ENCODE measurements at regions not wholly inside any gene's neighbourhood (a gene's known extent, or its start where the extent isn't known, plus 50 kb on each side); places are given as distances from the start of the nearest gene placed in this dataset.
A peak's percentile ranks its signal among the peaks of the same experiment; 100 is the strongest.
"Not testable (repeated sequence)": the region's sequence is repeated elsewhere in the genome, so short reads cannot be mapped to it uniquely, and the experiment has no call there.

DNA sequence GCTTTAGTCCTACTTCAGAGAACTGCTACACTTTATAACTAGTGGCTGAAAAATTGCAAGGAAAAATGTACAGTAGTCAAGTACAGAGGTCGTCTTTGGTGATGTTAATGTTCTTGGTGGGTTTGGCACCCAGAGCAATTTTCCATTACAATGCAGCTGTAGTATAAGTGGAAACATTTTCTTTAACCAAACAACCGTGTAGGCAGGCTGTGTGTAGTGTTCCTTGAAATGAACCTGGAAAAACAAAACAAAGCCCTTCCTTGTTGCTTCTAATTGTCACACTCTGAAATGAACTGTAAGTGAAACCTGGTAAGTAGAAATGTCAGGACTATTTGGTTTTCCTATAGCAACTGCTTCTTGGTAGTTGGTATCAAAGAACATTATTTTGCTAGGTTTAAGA, 256.9 kb downstream of the MDFIC start:
- no peak for DNase-seq

DNA sequence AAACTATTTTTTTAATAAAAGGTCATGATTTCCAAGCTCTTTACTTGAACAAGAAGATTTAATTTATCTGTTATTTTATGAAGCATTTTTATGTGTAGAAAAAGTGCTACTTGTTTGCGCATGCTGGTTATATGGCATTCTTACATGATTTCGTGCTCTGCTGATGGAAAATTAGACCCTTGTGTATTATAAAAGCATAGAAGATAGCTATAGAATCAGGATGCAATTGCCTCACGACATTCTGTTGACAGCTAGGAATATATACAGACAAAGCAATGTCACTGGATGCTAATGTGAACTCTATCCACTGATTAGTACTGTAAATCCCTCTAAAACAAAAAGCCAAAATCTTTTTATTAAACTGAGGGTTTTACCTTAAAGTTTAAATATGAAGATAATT, 255.9 kb downstream of the MDFIC start:
- no peak for DNase-seq

GRCh38 chr7:115177103-115177502, 255.2 kb downstream of the MDFIC start:
- no peak for DNase-seq

GRCh38 chr7:115172397-115172796, 250.5 kb downstream of the MDFIC start:
- not testable (repeated sequence) for DNase-seq

- DNase-seq = no peak
Measured at GRCh38 chr7:115153769-115154477, 232.0 kb downstream of the MDFIC start.

GRCh38 chr7:115153176-115153575, 231.3 kb downstream of the MDFIC start:
- DNase-seq = no peak

GRCh38 chr7:115146148-115146547, 224.3 kb downstream of the MDFIC start:
- DNase-seq = peak; percentile 16

GRCh38 chr7:115145512-115145911, 223.6 kb downstream of the MDFIC start:
- DNase-seq = peak; percentile 61

GRCh38 chr7:115137816-115138215, 215.9 kb downstream of the MDFIC start:
- no peak for DNase-seq

GRCh38 chr7:115136796-115137443, 215.0 kb downstream of the MDFIC start:
- no peak for DNase-seq

- DNase-seq = no peak
Measured at GRCh38 chr7:115135769-115136410, 214.0 kb downstream of the MDFIC start.

DNA sequence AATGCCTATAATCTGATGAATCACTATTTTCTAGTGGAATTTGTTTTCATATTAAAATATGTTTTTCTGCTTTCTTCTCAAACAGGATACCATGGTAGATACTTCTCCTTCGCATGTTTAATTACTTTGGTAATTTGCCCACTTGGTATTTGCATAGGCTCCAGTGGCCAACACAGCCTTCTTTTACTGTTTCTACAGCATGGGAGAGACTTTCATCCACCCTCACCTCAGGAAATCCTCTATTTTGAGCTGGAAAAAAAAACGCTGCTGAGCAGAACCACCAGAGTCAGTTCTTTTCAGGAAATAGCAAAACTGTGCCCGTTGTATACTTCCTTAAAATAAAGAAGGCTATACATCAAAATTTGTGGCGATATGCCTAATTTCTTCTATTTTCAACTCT, 213.3 kb downstream of the MDFIC start:
- DNase-seq = no peak

DNA sequence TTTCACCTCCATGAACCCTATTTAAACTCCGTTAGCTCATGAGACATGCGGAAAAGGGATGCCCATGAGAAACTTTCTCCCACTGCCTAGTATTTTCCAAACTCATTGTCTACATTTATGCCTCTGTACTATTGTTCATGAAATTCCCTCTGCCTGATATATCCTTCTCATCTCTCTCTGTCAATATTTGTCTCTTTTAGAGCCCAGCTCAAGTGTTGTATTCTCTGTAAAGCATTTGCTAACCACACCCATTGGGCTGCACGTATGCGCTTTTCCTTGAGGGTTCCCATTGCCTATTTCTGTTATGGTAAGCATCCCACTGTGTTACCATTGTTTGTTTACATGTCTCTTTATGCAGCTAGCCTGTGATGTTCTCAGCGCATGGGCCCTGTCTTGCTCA, 211.4 kb downstream of the MDFIC start:
- DNase-seq = no peak

GRCh38 chr7:115132096-115132495, 210.2 kb downstream of the MDFIC start:
- DNase-seq = no peak

DNA sequence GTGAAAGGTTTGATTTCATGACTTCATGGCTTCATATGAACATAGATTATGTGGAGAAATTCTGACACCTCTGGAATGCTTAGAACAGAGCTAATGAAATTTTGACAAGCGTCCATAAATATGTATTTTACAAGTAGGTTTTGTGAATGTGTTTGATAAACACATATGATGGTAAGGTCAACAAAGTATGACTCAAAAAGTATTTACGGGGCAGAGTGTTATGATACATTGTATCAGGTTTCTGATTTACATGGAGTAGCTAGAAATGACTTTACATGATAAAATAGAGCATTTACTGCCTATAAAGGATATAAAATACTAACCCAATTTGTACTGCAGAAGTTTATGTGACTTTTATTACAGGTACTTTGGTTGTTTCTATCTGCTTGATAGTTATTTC, 206.3 kb downstream of the MDFIC start:
- DNase-seq = no peak

- DNase-seq = no peak
Measured at GRCh38 chr7:115127399-115128021, 205.6 kb downstream of the MDFIC start.

- no peak for DNase-seq
Measured at GRCh38 chr7:115125750-115126149, 203.9 kb downstream of the MDFIC start.

DNA sequence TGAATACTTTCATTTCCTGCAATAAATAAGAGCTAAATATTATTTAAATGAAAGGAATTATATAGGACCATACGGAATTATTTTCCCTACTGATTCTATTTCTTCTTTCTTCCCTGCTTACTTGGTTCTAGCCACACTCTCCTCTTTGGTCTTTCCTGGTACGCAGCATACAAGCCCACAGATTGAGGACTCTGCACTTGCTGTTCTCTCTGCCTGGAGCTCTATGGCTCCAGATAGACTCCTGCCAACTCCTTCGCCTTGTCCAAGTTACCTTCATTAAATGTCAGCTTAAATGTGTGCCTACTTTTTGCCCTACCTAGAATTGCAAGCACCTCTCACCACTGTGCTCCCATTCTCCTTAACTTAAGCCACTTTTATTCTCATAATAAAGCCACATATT, 203.4 kb downstream of the MDFIC start:
- DNase-seq = no peak

GRCh38 chr7:115124409-115124939, 202.6 kb downstream of the MDFIC start:
- no peak for DNase-seq

GRCh38 chr7:115123441-115123840, 201.5 kb downstream of the MDFIC start:
- DNase-seq = no peak

DNA sequence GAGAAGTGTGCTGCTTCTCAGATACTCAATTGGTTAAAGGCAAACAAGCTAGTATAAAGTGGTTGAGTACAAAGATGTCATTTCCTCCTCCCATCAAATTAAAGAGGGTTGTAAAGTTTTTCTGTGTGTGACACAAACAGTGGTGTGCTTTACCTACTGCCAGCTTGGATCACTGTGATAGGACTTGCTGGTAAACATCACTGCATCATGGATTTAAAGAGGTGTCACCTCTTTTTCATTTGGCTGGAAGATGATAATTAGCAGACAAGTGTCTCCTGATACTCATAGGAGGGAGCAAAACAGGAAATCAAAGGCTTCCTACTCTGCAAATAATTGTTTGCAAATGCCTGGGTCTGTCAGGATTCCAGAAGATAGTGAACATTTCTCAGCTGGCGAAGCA, 200.5 kb downstream of the MDFIC start:
- no peak for DNase-seq

GRCh38 chr7:115117748-115118147, 195.9 kb downstream of the MDFIC start:
- DNase-seq = no peak

All from activated CD4-positive, alpha-beta T cell treated with anti-CD3 and anti-CD28 coated beads, Interleukin-2, amount 50 U/mL, for 16 hours (primary cell).